Activated CD4-positive, alpha-beta T cell treated with anti-CD3 and anti-CD28 coated beads for 48 hours (primary cell): ENCODE measurements at regions not wholly inside any gene's neighbourhood (a gene's known extent, or its start where the extent isn't known, plus 50 kb on each side); places are given as distances from the start of the nearest gene placed in this dataset.

Source experiments
- DNase-seq: peaks from one replicate; pipeline ENCODE4 v3.0.0-alpha.2; 2020

GRCh38 chr1:229098903-229099578 lies 171.9 kb upstream of the RAB4A start:
- DNase-seq = no peak

GRCh38 chr1:229101011-229101871 lies 169.7 kb upstream of the RAB4A start:
- no peak for DNase-seq

GRCh38 chr1:229102741-229103391 lies 168.0 kb upstream of the RAB4A start:
- DNase-seq = no peak

- DNase-seq = no peak
Observed at GRCh38 chr1:229104654-229105053, 166.3 kb upstream of the RAB4A start.

GRCh38 chr1:229105109-229105508 lies 165.8 kb upstream of the RAB4A start:
- DNase-seq = no peak

GRCh38 chr1:229105822-229106525 lies 164.9 kb upstream of the RAB4A start:
- DNase-seq = no peak

GRCh38 chr1:229106526-229107125 lies 164.3 kb upstream of the RAB4A start:
- no peak for DNase-seq

GRCh38 chr1:229107304-229107815 lies 163.6 kb upstream of the RAB4A start:
- no peak for DNase-seq

- no peak for DNase-seq
Observed at GRCh38 chr1:229107972-229108371, 162.9 kb upstream of the RAB4A start.

GRCh38 chr1:229108598-229109201 lies 162.2 kb upstream of the RAB4A start:
- no peak for DNase-seq

- DNase-seq = no peak
Observed at GRCh38 chr1:229109320-229109761, 161.6 kb upstream of the RAB4A start.

- DNase-seq = no peak
Observed at GRCh38 chr1:229110986-229111385, 159.9 kb upstream of the RAB4A start.

GRCh38 chr1:229111703-229112319 lies 159.1 kb upstream of the RAB4A start:
- no peak for DNase-seq

GRCh38 chr1:229112832-229113548 lies 157.9 kb upstream of the RAB4A start:
- no peak for DNase-seq

GRCh38 chr1:229114315-229114714 lies 156.6 kb upstream of the RAB4A start:
- no peak for DNase-seq

GRCh38 chr1:229114850-229115365 lies 156.0 kb upstream of the RAB4A start:
- no peak for DNase-seq

- DNase-seq = no peak
Observed at GRCh38 chr1:229116114-229116513, 154.8 kb upstream of the RAB4A start.

GRCh38 chr1:229117664-229118300 lies 153.1 kb upstream of the RAB4A start:
- DNase-seq = no peak

GRCh38 chr1:229118477-229119061 lies 152.3 kb upstream of the RAB4A start:
- DNase-seq = no peak

- no peak for DNase-seq
Observed at GRCh38 chr1:229119161-229119560, 151.8 kb upstream of the RAB4A start.
